ENCODE measurements at regions not wholly inside any gene's neighbourhood (a gene's known extent, or its start where the extent isn't known, plus 50 kb on each side); places are given as distances from the start of the nearest gene placed in this dataset.
A peak's percentile ranks its signal among the peaks of the same experiment; 100 is the strongest.
"Not testable (repeated sequence)": the region's sequence is repeated elsewhere in the genome, so short reads cannot be mapped to it uniquely, and the experiment has no call there.

DNA sequence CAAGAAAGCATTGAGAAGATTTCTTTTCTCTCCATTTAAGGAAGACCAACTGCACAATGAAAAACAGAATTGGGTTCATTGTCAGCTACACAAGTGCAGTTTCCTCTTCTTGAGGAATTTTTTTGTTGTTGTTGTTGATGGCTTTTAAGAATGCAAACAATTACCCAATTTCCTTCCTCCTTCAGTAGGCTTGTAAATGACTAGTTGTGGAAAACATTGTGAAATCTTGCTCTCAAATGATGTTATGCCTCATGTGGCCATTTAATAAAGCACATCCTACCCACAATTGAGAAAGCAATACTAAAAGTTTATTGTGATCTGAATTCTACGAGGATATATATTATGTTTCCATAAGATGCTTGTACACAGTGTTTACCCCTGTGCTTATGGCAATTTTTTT, 171.6 kb downstream of the FAM174A start:
- Histone ChIP-seq H3K27me3 (ENCODE audit: low read depth) (no peaks in the 10 kb centered on the region), H3K9me3 (replicated peaks) (peaks cover 3% of the 10 kb centered on the region), H3K4me3 (no peak overlapping the region), H3K4me1 (no peaks in the 10 kb centered on the region), H3K36me3 (no peaks in the 10 kb centered on the region), H3K27ac (replicated peaks) (no peak overlapping the region)
- TF ChIP-seq CTCF (IDR thresholded peaks at IDR 0.05; ENCODE audit: borderline replicate concordance), result peak; percentile 45
- no peak for DNase-seq
- intact Hi-C loops (cut with micrococcal nuclease), result no loop called here

- no peaks in the 10 kb centered on the region for H3K36me3 ChIP-seq
- no peaks in the 10 kb centered on the region for H3K4me1 ChIP-seq
- TF ChIP-seq CTCF (IDR thresholded peaks at IDR 0.05; ENCODE audit: borderline replicate concordance), result no peak
- no peak for DNase-seq
- no peak overlapping the region for H3K4me3 ChIP-seq
- intact Hi-C loops (cut with micrococcal nuclease), result no loop called here
- H3K9me3 ChIP-seq (replicated peaks), result peaks cover 3% of the 10 kb centered on the region
- H3K27ac ChIP-seq (replicated peaks), result no peak overlapping the region
- no peaks in the 10 kb centered on the region for H3K27me3 ChIP-seq (ENCODE audit: low read depth)
Measured at GRCh38 chr5:100708645-100709171, 173.5 kb downstream of the FAM174A start.

DNA sequence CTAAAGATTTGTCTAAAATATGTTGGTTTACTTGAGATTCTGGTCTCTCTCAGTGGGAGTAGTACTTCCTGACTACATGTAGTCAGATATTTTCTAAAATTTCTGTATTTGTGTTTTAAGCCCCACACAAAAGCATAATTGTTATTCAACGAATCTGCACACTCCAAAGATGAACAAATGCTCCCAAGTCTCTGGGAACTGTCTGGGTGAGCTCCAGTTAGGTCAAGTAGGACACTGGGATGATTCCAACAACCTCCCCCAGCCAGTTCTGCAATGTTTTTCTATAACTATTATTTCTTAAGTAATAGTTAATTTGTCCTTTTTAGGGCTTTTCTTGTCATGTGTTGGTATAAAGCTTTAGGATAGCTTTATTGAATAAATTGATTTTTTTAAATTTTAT, 174.6 kb downstream of the FAM174A start:
- no peak for TF ChIP-seq CTCF (IDR thresholded peaks at IDR 0.05; ENCODE audit: borderline replicate concordance)
- H3K27me3 ChIP-seq (ENCODE audit: low read depth), result no peaks in the 10 kb centered on the region
- intact Hi-C loops (cut with micrococcal nuclease), result no loop called here
- peaks cover 3% of the 10 kb centered on the region for H3K9me3 ChIP-seq (replicated peaks)
- H3K4me3 ChIP-seq, result no peak overlapping the region
- DNase-seq, result no peak
- H3K36me3 ChIP-seq, result no peaks in the 10 kb centered on the region
- H3K27ac ChIP-seq (replicated peaks), result no peak overlapping the region
- H3K4me1 ChIP-seq, result no peaks in the 10 kb centered on the region

GRCh38 chr5:100714780-100715179, 179.6 kb downstream of the FAM174A start:
- H3K27me3 ChIP-seq (ENCODE audit: low read depth); H3K27ac ChIP-seq (replicated peaks); H3K4me1 ChIP-seq; DNase-seq; H3K4me3 ChIP-seq; intact Hi-C loops (cut with micrococcal nuclease); H3K9me3 ChIP-seq (replicated peaks); H3K36me3 ChIP-seq: not testable (repeated sequence)

- DNase-seq, result no peak
- no peaks in the 10 kb centered on the region for H3K27me3 ChIP-seq (ENCODE audit: low read depth)
- H3K4me1 ChIP-seq, result no peaks in the 10 kb centered on the region
- intact Hi-C loops (cut with micrococcal nuclease), result no loop called here
- H3K36me3 ChIP-seq, result no peaks in the 10 kb centered on the region
- H3K4me3 ChIP-seq, result no peak overlapping the region
- H3K9me3 ChIP-seq (replicated peaks), result no peaks in the 10 kb centered on the region
- no peak for TF ChIP-seq CTCF (IDR thresholded peaks at IDR 0.05; ENCODE audit: borderline replicate concordance)
- H3K27ac ChIP-seq (replicated peaks), result no peak overlapping the region
Measured at GRCh38 chr5:100722657-100723056, 180.4 kb downstream of the ST8SIA4 start.

DNA sequence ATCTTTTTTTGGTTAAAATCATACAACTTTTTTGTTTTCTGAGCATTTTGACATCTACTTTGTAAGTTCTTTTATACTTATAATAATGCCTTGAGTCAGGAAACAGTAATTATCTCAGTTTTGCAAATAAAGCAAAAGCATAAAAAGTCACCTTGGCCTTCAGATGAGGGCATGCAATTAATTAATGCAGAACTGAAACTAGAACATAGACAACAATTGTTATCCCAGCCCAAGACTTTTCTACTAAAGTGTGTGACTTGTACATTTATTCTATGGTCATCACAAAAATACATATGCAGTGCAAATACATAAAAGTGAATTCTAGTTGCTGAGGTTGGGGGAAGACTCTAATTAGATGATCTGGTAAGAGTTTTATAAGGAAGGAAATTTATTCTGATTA, 179.9 kb downstream of the ST8SIA4 start:
- Histone ChIP-seq H3K4me3 (no peak overlapping the region), H3K4me1 (no peaks in the 10 kb centered on the region), H3K36me3 (no peaks in the 10 kb centered on the region), H3K9me3 (replicated peaks) (no peaks in the 10 kb centered on the region), H3K27me3 (ENCODE audit: low read depth) (no peaks in the 10 kb centered on the region), H3K27ac (replicated peaks) (no peak overlapping the region)
- no peak for DNase-seq
- intact Hi-C loops (cut with micrococcal nuclease), result no loop called here
- TF ChIP-seq CTCF (IDR thresholded peaks at IDR 0.05; ENCODE audit: borderline replicate concordance), result no peak
